Activated naive CD8-positive, alpha-beta T cell (primary cell): ENCODE measurements at regions not wholly inside any gene's neighbourhood (a gene's known extent, or its start where the extent isn't known, plus 50 kb on each side); places are given as distances from the start of the nearest gene placed in this dataset.
"Not testable (repeated sequence)": the region's sequence is repeated elsewhere in the genome, so short reads cannot be mapped to it uniquely, and the experiment has no call there.

ENCODE experiments used
- H3K27ac Mint-ChIP-seq: one replicate; pipeline ENCODE4 v1.8.0; 2021; ENCODE audit warnings: mixed read lengths
- H3K27me3 Mint-ChIP-seq: one replicate; pipeline ENCODE4 v1.8.0; 2021; ENCODE audit warnings: mixed read lengths
- H3K36me3 Mint-ChIP-seq: one replicate; pipeline ENCODE4 v1.8.0; 2021; ENCODE audit warnings: mixed read lengths
- H3K4me1 Mint-ChIP-seq: one replicate; pipeline ENCODE4 v1.8.0; 2021; ENCODE audit warnings: low read depth, mixed read lengths
- H3K4me3 Mint-ChIP-seq: one replicate; pipeline ENCODE4 v1.8.0; 2021; ENCODE audit warnings: mild to moderate bottlenecking, mixed read lengths
- H3K9me3 Mint-ChIP-seq: one replicate; pipeline ENCODE4 v1.8.0; 2021; ENCODE audit warnings: low read depth, mixed read lengths

DNA sequence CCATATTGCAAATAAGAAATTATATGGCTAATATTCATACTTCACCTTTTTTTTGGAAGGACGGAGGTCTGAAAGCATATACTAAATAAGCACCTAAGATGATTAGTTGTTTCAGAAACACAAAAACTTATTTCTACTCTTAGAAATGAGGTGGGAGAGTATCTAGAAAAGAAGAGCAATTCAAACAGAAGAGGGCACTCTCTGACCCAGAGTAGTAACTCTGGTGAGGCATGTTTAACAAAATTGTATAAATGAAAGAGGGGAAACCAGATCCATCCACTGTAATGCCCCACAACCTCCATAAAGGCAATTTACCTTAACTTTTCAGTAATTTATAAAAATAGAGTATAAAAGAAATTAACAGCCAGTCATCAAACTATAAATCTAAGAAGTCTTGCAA, 669.6 kb upstream of the VRK2 start:
- no peaks in the 10 kb centered on the region for H3K27me3 Mint-ChIP-seq
- peaks cover 12% of the 10 kb centered on the region for H3K9me3 Mint-ChIP-seq
- no peaks in the 10 kb centered on the region for H3K36me3 Mint-ChIP-seq
- H3K27ac Mint-ChIP-seq = no peak overlapping the region
- H3K4me1 Mint-ChIP-seq = no peaks in the 10 kb centered on the region
- no peak overlapping the region for H3K4me3 Mint-ChIP-seq

DNA sequence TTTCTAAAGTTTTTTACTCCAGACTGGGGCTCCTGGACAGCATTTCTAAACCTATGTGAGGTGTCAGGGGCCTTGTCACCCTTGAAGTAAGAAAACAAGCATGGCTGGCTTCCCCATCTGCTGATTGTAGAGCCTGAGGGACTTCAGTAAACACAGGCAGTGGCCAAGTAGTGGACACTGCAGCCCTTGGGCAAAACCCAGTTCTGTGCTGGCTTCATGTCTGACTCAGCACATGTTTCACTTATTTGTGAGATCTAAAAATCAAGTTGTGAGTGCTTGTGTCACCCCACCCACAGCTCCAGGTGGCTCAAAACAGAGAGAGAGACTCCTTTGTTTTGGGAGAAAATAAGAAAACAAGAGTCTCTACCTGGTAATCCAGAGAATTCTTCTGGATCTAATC, 660.3 kb upstream of the VRK2 start:
- no peak overlapping the region for H3K27ac Mint-ChIP-seq
- H3K27me3 Mint-ChIP-seq = no peaks in the 10 kb centered on the region
- H3K4me1 Mint-ChIP-seq = no peaks in the 10 kb centered on the region
- no peaks in the 10 kb centered on the region for H3K36me3 Mint-ChIP-seq
- peaks cover 30% of the 10 kb centered on the region for H3K9me3 Mint-ChIP-seq
- H3K4me3 Mint-ChIP-seq = no peak overlapping the region

DNA sequence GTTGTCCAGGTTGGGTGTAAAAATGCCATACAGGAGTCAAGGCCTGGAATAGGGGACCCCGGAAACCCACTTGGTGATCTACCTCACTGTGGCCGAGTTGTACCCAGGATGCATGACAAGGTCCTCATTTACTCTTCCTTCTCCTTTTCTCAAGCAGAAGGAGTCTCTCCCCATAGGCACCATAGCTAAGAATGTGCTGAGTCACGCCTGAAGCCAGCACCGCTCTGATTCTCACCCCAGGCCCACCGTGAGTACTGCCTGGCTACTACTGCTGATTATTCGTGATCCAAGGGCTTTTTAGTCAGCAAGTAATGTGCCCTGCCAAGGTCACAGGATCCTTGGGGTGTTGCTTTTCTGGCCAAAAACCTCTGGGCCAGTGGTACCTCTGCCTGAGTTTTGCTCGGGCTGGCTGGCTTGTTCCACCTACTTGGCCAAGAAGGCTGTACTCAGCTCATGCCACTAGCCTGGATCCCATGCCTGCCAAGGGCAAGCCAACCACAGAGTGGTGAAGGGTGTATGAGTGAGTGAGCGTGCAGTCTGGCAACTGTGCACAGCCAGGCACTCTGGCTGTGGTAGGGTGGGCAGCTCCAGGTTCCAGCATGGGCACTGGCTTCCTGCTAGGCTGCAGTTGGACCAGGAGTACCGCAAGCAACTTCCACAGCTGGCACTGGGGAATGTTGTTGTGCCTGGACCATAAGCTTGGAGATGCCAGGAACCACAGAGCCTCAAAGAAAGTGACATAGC, 650.1 kb upstream of the VRK2 start:
- H3K27ac Mint-ChIP-seq = no peak overlapping the region
- H3K9me3 Mint-ChIP-seq = peaks cover 15% of the 10 kb centered on the region
- no peaks in the 10 kb centered on the region for H3K27me3 Mint-ChIP-seq
- no peak overlapping the region for H3K4me3 Mint-ChIP-seq
- H3K36me3 Mint-ChIP-seq = no peaks in the 10 kb centered on the region
- H3K4me1 Mint-ChIP-seq = no peaks in the 10 kb centered on the region

DNA sequence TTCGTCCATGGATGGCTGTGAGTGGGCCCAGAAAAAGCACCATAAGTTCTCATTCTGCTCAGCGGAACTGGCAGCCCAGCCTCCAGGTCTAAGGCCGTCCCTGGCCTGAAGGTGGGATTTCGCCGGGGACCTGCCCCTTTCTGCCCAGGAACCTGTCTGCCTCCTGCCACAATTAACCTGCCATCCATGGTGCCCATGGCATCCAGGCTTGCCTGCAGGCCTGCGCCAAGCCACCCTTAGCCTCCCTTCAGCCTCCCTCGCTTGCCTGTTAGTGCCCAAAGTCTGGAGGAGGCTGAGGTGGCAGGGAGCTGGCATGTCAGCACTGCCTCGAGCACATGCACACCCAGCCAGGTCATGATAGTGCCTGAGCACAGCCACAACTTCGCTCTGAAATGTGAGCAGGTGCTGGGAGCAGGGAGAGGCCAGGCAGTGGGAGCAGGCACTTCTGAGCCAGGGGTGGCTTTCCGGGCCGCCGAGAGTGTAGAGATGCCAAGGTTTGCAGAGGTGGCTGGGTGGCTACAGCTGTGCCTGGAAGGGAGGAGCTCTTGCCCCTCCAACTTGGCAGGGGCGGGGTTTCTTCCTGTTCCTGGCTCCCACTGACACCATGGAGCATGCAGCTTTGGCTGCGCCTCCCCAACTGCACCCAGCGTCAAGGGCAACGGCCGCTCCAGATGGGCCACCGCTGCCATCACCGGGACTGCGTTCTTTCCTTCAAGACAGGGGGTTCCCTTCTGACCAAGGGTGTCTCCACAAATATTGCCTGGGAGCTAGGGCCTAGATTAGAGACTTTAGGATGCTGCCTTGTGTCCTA, 648.9 kb upstream of the VRK2 start:
- Mint-ChIP-seq H3K4me1 (no peaks in the 10 kb centered on the region), H3K4me3 (no peak overlapping the region), H3K27me3 (no peaks in the 10 kb centered on the region), H3K27ac (no peak overlapping the region), H3K9me3 (peaks cover 18% of the 10 kb centered on the region), H3K36me3 (no peaks in the 10 kb centered on the region)

DNA sequence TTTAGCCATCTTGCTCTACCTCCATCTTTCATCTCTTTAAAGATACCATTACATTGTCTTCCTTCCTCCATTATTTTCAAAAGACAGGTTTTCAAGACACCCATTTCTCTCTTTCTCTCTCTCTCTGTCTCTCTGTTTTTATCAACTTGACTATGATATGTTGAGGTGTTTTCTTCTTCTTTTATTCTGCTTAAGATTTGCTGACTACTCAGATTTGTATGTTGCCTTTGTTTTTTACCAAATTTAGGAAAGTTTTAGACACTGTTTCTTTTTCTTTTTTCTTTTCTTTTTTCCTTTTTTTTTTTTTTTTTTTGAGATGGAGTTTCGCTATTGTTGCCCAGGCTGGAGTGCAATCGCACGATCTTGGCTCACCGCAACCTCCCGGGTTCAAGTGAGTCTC, 647.5 kb upstream of the VRK2 start:
- no peaks in the 10 kb centered on the region for H3K36me3 Mint-ChIP-seq
- peaks cover 18% of the 10 kb centered on the region for H3K9me3 Mint-ChIP-seq
- no peak overlapping the region for H3K4me3 Mint-ChIP-seq
- no peak overlapping the region for H3K27ac Mint-ChIP-seq
- no peaks in the 10 kb centered on the region for H3K4me1 Mint-ChIP-seq
- H3K27me3 Mint-ChIP-seq = no peaks in the 10 kb centered on the region

DNA sequence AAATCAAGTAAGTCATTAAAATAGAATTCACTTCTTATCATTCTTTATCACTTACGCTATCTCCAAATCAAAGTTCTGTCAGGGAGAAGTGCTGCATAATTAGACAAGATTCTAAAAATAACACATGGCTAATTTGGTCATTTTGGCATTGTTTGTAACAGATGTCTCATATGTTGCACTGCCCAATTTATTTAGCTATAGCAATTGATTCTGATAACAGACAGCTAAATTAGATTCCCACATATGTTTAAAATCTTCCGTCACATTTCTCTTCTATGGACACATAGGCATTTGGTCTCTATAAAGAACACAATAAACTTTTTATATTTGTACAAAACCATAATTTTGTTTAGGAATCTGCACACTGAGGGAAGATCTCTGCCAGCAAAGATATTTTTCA, 644.5 kb upstream of the VRK2 start:
- no peaks in the 10 kb centered on the region for H3K4me1 Mint-ChIP-seq
- no peaks in the 10 kb centered on the region for H3K27me3 Mint-ChIP-seq
- peaks cover 9% of the 10 kb centered on the region for H3K9me3 Mint-ChIP-seq
- no peaks in the 10 kb centered on the region for H3K36me3 Mint-ChIP-seq
- H3K4me3 Mint-ChIP-seq = no peak overlapping the region
- H3K27ac Mint-ChIP-seq = no peak overlapping the region

DNA sequence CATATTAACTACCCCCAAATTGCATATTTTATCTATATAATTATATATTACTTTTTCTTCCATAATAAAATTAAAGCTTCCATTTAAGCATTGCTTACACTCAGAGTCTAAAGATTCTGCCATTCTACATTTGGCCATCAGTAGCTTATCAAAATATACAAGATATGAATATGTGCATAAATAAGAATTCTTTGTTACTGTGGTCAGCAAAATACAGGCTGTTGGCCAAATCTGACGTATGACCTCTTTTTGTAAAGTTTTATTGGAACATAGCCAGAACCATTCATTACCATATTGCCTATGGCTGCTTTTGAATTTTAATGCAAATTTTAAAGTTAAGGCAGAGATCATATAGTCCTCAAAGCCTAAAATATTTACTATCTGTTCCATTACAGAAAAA, 643.9 kb upstream of the VRK2 start:
- Mint-ChIP-seq H3K9me3 (peaks cover 7% of the 10 kb centered on the region), H3K36me3 (no peaks in the 10 kb centered on the region), H3K27me3 (no peaks in the 10 kb centered on the region), H3K27ac (no peak overlapping the region), H3K4me1 (no peaks in the 10 kb centered on the region), H3K4me3 (no peak overlapping the region)

DNA sequence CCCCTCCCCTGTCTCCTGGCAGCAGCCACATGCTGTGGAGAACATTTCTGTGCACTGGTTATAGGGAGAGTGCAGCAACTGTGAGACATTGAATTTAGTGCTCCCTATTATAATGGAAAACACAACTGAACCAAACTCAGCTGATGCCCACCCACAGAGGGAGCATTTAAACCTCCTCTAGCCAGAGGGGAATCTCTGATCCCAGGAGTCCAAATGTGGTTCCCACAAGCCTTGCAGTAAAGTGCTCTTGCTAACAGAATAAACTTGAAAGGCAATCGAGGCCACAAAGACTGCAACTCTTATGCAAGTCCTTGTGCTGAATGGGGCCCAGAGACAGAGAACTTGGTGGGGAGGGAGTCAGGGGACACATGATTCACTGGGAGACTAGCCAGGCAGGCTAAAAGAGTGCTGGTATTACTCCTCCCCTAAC, 638.8 kb upstream of the VRK2 start:
- peaks cover 24% of the 10 kb centered on the region for H3K9me3 Mint-ChIP-seq
- no peaks in the 10 kb centered on the region for H3K4me1 Mint-ChIP-seq
- H3K36me3 Mint-ChIP-seq = no peaks in the 10 kb centered on the region
- H3K27me3 Mint-ChIP-seq = no peaks in the 10 kb centered on the region
- H3K4me3 Mint-ChIP-seq = no peak overlapping the region
- H3K27ac Mint-ChIP-seq = no peak overlapping the region

DNA sequence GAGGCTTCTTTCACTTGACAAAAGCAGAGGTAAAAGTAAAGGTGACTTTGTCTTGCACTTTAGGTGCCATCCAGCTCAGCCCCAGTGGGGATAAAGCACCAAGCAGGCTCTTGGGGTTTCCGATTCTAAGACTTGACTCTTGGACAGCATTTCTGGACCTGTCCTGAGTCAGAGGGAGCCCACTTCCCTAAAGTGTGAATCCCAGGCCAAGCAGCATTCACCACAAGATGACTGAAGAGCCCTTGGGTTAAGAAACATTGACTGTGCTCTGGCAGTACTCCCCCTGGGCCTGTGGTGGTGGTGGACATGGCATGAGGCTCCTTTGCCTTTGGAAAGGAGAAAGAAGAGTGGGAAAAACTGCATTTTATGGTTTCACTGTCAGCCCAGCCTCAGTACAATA, 638.0 kb upstream of the VRK2 start:
- no peak overlapping the region for H3K27ac Mint-ChIP-seq
- H3K27me3 Mint-ChIP-seq = no peaks in the 10 kb centered on the region
- no peaks in the 10 kb centered on the region for H3K4me1 Mint-ChIP-seq
- H3K4me3 Mint-ChIP-seq = no peak overlapping the region
- H3K9me3 Mint-ChIP-seq = peaks cover 29% of the 10 kb centered on the region
- H3K36me3 Mint-ChIP-seq = no peaks in the 10 kb centered on the region

DNA sequence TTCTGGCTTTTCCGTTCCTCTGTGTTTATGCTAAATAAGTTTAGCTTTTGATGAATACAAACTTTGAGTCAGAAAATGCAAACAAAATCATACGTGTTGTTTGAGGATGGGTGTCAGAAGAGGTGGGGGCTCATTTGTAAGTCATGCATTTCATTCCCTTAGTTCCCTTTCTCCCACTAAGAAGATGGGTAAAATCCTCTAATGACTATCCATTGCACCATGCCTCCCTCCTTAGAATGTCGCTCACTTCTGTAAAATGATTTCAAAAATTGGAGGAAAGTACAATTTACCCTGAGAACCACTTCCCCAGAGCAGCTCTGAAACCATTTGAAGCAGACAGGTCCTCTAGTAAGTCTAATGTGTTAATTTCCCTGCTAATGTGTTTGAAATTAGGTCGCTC, 629.6 kb upstream of the VRK2 start:
- Mint-ChIP-seq H3K4me1 (no peaks in the 10 kb centered on the region), H3K27ac (no peak overlapping the region), H3K4me3 (no peak overlapping the region), H3K27me3 (no peaks in the 10 kb centered on the region), H3K9me3 (peaks cover 33% of the 10 kb centered on the region), H3K36me3 (no peaks in the 10 kb centered on the region)

DNA sequence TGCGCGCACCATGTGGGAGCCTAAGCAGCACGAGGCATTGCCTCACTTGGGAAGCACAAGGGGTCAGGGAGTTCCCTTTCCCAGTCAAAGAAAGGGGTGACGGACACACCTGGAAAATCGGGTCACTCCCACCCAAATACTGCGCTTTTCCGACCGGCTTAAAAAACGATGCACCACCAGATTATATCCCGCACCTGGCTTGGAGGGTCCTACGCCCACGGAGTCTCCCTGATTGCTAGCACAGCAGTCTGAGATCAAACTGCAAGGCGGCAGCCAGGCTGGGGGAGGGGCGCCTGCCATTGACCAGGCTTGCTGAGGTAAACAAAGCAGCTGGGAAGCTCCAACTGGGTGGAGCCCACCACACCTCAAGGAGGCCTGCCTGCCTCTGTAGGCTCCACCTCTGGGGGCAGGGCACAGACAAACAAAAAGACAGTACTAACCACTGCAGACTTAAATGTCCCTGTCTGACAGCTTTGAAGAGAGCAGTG, 627.7 kb upstream of the VRK2 start:
- not testable (repeated sequence) for H3K4me3 Mint-ChIP-seq, H3K27me3 Mint-ChIP-seq, H3K4me1 Mint-ChIP-seq, H3K36me3 Mint-ChIP-seq, H3K27ac Mint-ChIP-seq
- peaks cover 18% of the 10 kb centered on the region for H3K9me3 Mint-ChIP-seq

DNA sequence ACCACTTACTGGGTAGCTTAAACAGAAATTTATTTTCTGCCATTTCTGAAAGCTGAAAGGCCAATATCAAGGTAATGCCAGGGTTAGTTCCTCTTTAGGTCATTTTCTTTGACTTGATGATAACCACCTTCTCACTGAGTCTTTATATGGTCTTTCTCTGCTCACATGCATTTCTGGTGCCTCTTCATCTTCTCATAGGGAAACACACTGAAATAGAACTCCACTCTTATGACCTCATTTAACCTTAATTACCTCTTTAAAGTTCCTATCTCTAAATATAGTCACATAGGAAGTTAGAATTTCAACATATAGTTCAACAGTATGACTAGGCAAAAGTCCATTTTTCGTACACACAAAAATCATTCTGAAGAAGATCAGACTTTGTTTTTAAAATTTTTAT, 616.8 kb upstream of the VRK2 start:
- no peaks in the 10 kb centered on the region for H3K27me3 Mint-ChIP-seq

DNA sequence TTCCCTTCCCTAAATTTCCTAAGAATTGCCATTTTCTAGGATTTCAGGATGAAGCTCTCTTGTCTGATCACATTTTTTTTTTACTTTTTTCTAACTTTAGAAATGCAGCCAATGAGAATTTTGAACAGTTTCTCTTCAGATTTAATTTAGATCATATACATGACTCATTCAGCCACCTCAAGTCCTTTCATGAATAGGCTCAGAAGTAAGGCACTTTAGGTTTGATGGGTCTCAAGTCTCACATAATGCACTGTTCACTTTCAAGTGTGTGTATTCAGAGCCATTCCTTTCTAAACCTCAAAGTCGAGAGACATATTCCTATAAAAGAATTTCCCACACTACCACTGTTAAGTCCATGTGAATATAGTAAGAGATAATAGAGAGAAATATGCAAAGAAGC, 614.1 kb upstream of the VRK2 start:
- Mint-ChIP-seq H3K27ac (no peak overlapping the region), H3K4me3 (no peak overlapping the region), H3K36me3 (no peaks in the 10 kb centered on the region), H3K27me3 (no peaks in the 10 kb centered on the region), H3K4me1 (no peaks in the 10 kb centered on the region), H3K9me3 (peaks cover 3% of the 10 kb centered on the region)

More for the DNA sequence above, 616.8 kb upstream of the VRK2 start:
- Mint-ChIP-seq H3K27ac (no peak overlapping the region), H3K4me1 (no peaks in the 10 kb centered on the region), H3K36me3 (no peaks in the 10 kb centered on the region), H3K4me3 (no peak overlapping the region), H3K9me3 (peaks cover 3% of the 10 kb centered on the region)

DNA sequence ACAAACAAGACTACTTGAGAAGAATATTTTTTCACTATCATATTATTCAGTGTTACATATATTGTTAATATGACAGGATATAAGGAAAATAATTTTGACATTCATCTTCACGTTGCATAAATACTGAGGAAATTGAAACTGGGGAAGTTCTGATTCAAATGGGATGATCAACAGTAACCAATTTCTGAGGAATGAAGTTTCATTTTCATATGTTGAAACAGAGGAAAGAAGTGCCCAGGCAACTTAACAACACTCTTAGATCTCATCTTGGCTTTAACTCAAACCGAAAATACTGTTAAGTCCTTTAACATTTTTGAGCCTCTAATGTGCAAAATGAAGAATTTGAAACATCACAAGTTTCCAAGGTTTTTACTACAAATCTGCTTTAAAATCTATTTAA, 612.2 kb upstream of the VRK2 start:
- no peak overlapping the region for H3K27ac Mint-ChIP-seq

DNA sequence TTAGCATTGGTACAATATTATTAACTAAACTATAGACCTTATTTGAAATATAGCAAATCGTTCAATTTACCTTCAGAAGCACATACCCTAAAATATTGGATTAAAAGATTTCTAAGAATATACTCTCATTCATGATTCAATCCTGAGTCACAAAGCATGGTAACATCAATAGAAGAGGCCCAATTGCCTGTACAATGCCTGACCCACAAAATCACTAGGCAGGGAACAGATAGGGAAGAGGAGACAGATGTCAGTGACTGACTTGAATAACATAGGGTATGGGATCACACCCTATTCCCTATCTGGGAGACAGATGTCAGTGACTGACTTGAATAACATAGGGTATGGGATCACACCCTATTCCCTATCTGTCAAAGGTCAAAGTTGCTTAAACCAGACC, 611.6 kb upstream of the VRK2 start:
- Mint-ChIP-seq H3K9me3 (peaks cover 4% of the 10 kb centered on the region), H3K4me1 (no peaks in the 10 kb centered on the region), H3K27ac (no peak overlapping the region), H3K4me3 (no peak overlapping the region), H3K27me3 (no peaks in the 10 kb centered on the region), H3K36me3 (no peaks in the 10 kb centered on the region)

More for the DNA sequence above, 612.2 kb upstream of the VRK2 start:
- Mint-ChIP-seq H3K27me3 (no peaks in the 10 kb centered on the region), H3K4me3 (no peak overlapping the region), H3K4me1 (no peaks in the 10 kb centered on the region), H3K9me3 (peaks cover 4% of the 10 kb centered on the region), H3K36me3 (no peaks in the 10 kb centered on the region)
